Lower leg skin (tissue), 4 donors: ENCODE measurements at regions not wholly inside any gene's neighbourhood (a gene's known extent, or its start where the extent isn't known, plus 50 kb on each side); places are given as distances from the start of the nearest gene placed in this dataset.

Source experiments
- DNase-seq, 2 donors: peaks; one replicate each; pipeline ENCODE4 v3.0.0-alpha.2; 2019; ENCODE audit warnings: low spot score in 2 of 2
- H3K4me3 ChIP-seq: fragments of 200-600 bp; sonication (generic); 2 replicates; pipeline ENCODE4 v1.5.1; 2017; ENCODE audit warnings: mild to moderate bottlenecking, low read depth; ENCODE audit not compliant: poor library complexity, severe bottlenecking
- CTCF ChIP-seq, 3 donors: fragments of 450-650 bp; IDR thresholded peaks; one replicate each; pipeline ENCODE4 v1.5.1; 2016; ENCODE audit warnings: antibody characterized with exemption in 3 of 3, mild to moderate bottlenecking in 3 of 3, moderate library complexity in 2 of 3
- POLR2A ChIP-seq, 2 donors: fragments of 450-650 bp; IDR thresholded peaks; one replicate each; pipeline ENCODE4 v1.6.1; 2016 to 2017; ENCODE audit warnings: antibody characterized with exemption in 2 of 2, mild to moderate bottlenecking in 1 of 2, moderate library complexity in 1 of 2
- WGBS, 2 donors: methylation state at CpG; one replicate each; pipeline ENCODE4 v1.1.5; 2018; 5-methylcytosine and 5-hydroxymethylcytosine counted together
- intact Hi-C: fragments of 100-400 bp; cut with DNase I; formaldehyde crosslinking; loops from one replicate; pipeline ENCODE4 v1.15.0; 2023; ENCODE audit warnings: low total_unique reads

DNA sequence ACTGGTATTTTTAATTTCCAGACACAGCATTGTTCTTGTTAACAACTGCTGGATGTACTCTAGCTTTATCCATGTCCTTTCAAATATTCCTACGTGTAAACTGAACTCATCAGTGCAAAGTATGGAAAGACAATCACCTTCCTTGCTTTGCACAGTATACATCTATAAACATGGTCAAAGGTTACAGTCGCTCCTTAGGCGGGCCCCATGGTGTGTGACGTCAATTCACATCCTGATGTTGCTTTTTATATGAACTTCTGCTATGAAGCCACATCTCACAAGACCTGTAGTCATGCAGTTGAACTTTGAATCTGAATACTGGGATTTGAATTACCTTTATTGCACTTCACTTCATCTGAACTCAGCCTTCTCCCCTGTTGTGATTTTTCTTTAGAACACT is 447.6 kb upstream of the PSMD7 start:
- intact Hi-C loops, result no loop called here
- 67 to 91% methylated on average over 4 of the region's 4 CpGs for WGBS, 2 donors
- TF ChIP-seq CTCF (IDR thresholded peaks at IDR 0.05) (no peak), POLR2A (IDR thresholded peaks at IDR 0.05) (no peak)
- no peak for DNase-seq
- no peak overlapping the region for H3K4me3 ChIP-seq

GRCh38 chr16:73847090-73847489 is 449.5 kb upstream of the PSMD7 start:
- no peak for DNase-seq
- 85 to 88% methylated on average over 3 of the region's 3 CpGs for WGBS, 2 donors
- no peak overlapping the region for H3K4me3 ChIP-seq
- TF ChIP-seq POLR2A (IDR thresholded peaks at IDR 0.05), result no peak
- TF ChIP-seq CTCF (IDR thresholded peaks at IDR 0.05), result no peak
- intact Hi-C loops, result no loop called here

DNA sequence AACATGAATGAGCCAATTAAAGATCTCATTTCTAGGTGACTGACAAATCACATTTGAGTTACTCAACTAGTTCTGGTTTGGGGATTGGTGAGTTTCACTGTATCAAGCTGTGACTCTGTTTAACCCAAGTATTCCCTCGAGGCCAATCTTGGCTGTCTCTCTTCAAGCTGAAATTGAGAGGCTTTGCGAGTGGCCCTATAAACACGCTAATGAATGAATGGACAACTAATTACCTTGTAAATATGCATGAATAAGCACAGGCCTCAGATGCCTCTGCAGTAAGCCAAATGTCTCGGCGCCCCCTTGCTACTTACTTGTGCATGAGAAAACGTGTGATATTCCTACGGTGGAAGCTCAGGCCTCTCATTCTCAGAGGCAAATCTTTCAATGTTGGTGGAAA is 450.3 kb upstream of the PSMD7 start:
- 70 to 73% methylated on average over 7 of the region's 7 CpGs for WGBS, 2 donors
- intact Hi-C loops, result no loop called here
- DNase-seq, result no peak
- no peak for TF ChIP-seq CTCF (IDR thresholded peaks at IDR 0.05)
- no peak for TF ChIP-seq POLR2A (IDR thresholded peaks at IDR 0.05)
- no peak overlapping the region for H3K4me3 ChIP-seq

GRCh38 chr16:73846007-73846330 is 450.6 kb upstream of the PSMD7 start:
- WGBS, 2 donors, result 89 to 94% methylated on average over 3 of the region's 3 CpGs
- intact Hi-C loops, result no loop called here
- no peak for DNase-seq
- no peak for TF ChIP-seq CTCF (IDR thresholded peaks at IDR 0.05)
- no peak for TF ChIP-seq POLR2A (IDR thresholded peaks at IDR 0.05)
- no peak overlapping the region for H3K4me3 ChIP-seq

GRCh38 chr16:73845238-73846006 is 451.2 kb upstream of the PSMD7 start:
- intact Hi-C loops, result no loop called here
- DNase-seq, result no peak
- no peak overlapping the region for H3K4me3 ChIP-seq
- TF ChIP-seq POLR2A (IDR thresholded peaks at IDR 0.05), result no peak
- WGBS, 2 donors, result 66 to 74% methylated on average over 7 of the region's 7 CpGs

- no peak overlapping the region for H3K4me3 ChIP-seq
- WGBS, 2 donors, result 62 to 67% methylated on average over 4 of the region's 4 CpGs
- intact Hi-C loops, result no loop called here
- TF ChIP-seq CTCF (IDR thresholded peaks at IDR 0.05), result no peak
- no peak for TF ChIP-seq POLR2A (IDR thresholded peaks at IDR 0.05)
- no peak for DNase-seq
Measured at GRCh38 chr16:73840728-73841127, 455.9 kb upstream of the PSMD7 start.
